ENCODE measurements at regions not wholly inside any gene's neighbourhood (a gene's known extent, or its start where the extent isn't known, plus 50 kb on each side); places are given as distances from the start of the nearest gene placed in this dataset.

DNA sequence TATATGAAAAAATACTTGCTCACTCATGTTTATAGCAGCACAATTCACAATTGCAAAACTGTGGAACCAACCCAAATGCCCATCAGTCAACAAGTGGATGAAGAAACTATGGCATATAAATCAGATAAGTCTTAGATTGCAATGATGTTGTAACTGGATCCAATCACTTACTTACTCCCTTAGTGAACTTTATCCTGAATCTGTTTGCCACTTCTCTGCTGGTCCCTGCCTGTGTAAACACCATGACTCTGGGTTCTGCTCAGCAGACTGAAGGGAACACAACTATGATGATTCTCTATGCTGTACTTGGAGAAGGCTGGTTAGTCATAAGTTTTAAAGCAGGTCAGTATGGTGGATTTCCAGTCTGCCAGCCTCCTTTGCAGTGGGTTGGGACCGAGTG, 391.2 kb downstream of the RWDD3 start:
- CTCF ChIA-PET: no interaction called here

GRCh38 chr1:95627244-95627643, 393.2 kb downstream of the RWDD3 start:
- Histone ChIP-seq H3K9me3 (ENCODE audit: control insufficient read depth, insufficient read depth, low read depth, low read length) (no peaks in the 10 kb centered on the region), H3K4me1 (ENCODE audit: control insufficient read depth, insufficient read depth, low read length) (no peaks in the 10 kb centered on the region), H3K36me3 (ENCODE audit: control insufficient read depth in 2 of 2, insufficient read depth in 1 of 2, low read length in 2 of 2) (no peaks in the 10 kb centered on the region), H3K4me3 (ENCODE audit: low read depth, low read length) (no peak overlapping the region), H3K27ac (ENCODE audit: extremely low read depth, low read depth, low read length) (no peak overlapping the region)
- CTCF ChIA-PET: interaction anchor here (0.7 kb wide), 1 partner anchor 39 kb away, joined by 3 read pairs; no protein-coding TSS in a partner anchor
- POLR2A ChIA-PET: no interaction called here
- TF ChIP-seq ZNF248 (tag by site-specific recombination; IDR thresholded peaks at IDR 0.05) (no peak), ZBTB17 (tag by site-specific recombination; IDR thresholded peaks at IDR 0.05) (no peak), ZNF157 (tag by site-specific recombination; IDR thresholded peaks at IDR 0.05) (no peak), ZNF561 (tag by site-specific recombination; IDR thresholded peaks at IDR 0.05; ENCODE audit: borderline replicate concordance) (no peak), KLF9 (tag by site-specific recombination; IDR thresholded peaks at IDR 0.05; ENCODE audit: low read depth) (no peak), ZNF324 (tag by site-specific recombination; IDR thresholded peaks at IDR 0.05) (no peak), ZFP41 (tag by site-specific recombination; IDR thresholded peaks at IDR 0.05; ENCODE audit: borderline replicate concordance) (no peak), ZSCAN16 (tag by site-specific recombination; IDR thresholded peaks at IDR 0.05) (no peak), ZXDB (tag by site-specific recombination; IDR thresholded peaks at IDR 0.05) (no peak), ZNF311 (tag by site-specific recombination; IDR thresholded peaks at IDR 0.05; ENCODE audit: borderline replicate concordance) (no peak), OSR2 (tag by site-specific recombination; IDR thresholded peaks at IDR 0.05) (no peak), ZNF514 (tag by site-specific recombination; IDR thresholded peaks at IDR 0.05) (no peak), ZNF48 (tag by site-specific recombination; IDR thresholded peaks at IDR 0.05) (no peak)

More for the DNA sequence above, 391.2 kb downstream of the RWDD3 start:
- Histone ChIP-seq H3K36me3 (ENCODE audit: control insufficient read depth in 2 of 2, insufficient read depth in 1 of 2, low read length in 2 of 2) (no peaks in the 10 kb centered on the region), H3K4me1 (ENCODE audit: control insufficient read depth, insufficient read depth, low read length) (no peaks in the 10 kb centered on the region), H3K4me3 (ENCODE audit: low read depth, low read length) (no peak overlapping the region), H3K9me3 (ENCODE audit: control insufficient read depth, insufficient read depth, low read depth, low read length) (no peaks in the 10 kb centered on the region), H3K27ac (ENCODE audit: extremely low read depth, low read depth, low read length) (no peak overlapping the region)
- TF ChIP-seq SP3 (tag by site-specific recombination; IDR thresholded peaks at IDR 0.05) (no peak), ZNF560 (tag by site-specific recombination; IDR thresholded peaks at IDR 0.05; ENCODE audit: borderline replicate concordance) (no peak)
- POLR2A ChIA-PET: no interaction called here

- Histone ChIP-seq H3K4me3 (ENCODE audit: low read depth, low read length) (no peak overlapping the region), H3K9me3 (ENCODE audit: control insufficient read depth, insufficient read depth, low read depth, low read length) (no peaks in the 10 kb centered on the region)
- POLR2A ChIA-PET: no interaction called here
Observed at GRCh38 chr1:95631695-95632094, 397.7 kb downstream of the RWDD3 start.

More at GRCh38 chr1:95631695-95632094, 397.7 kb downstream of the RWDD3 start:
- TF ChIP-seq ZNF544 (tag by site-specific recombination; IDR thresholded peaks at IDR 0.05) (no peak), ZNF677 (tag by site-specific recombination; IDR thresholded peaks at IDR 0.05) (no peak), MEIS1 (CRISPR knock-in tag; IDR thresholded peaks at IDR 0.05; ENCODE audit: borderline replicate concordance) (no peak), ZNF175 (tag by site-specific recombination; IDR thresholded peaks at IDR 0.05) (no peak), ZNF10 (tag by site-specific recombination; IDR thresholded peaks at IDR 0.05) (no peak), IKZF3 (tag by site-specific recombination; IDR thresholded peaks at IDR 0.05) (no peak), HOXD13 (CRISPR knock-in tag; IDR thresholded peaks at IDR 0.05; ENCODE audit: borderline replicate concordance) (no peak), ZNF704 (tag by site-specific recombination; IDR thresholded peaks at IDR 0.05) (no peak), ZNF768 (tag by site-specific recombination; IDR thresholded peaks at IDR 0.05) (no peak), ZNF48 (tag by site-specific recombination; IDR thresholded peaks at IDR 0.05) (no peak), ZBTB8A (tag by site-specific recombination; IDR thresholded peaks at IDR 0.05) (no peak), ZNF19 (tag by site-specific recombination; IDR thresholded peaks at IDR 0.05; ENCODE audit: low read depth) (no peak), ZNF571 (tag by site-specific recombination; IDR thresholded peaks at IDR 0.05) (no peak), BCL11A (tag by site-specific recombination; IDR thresholded peaks at IDR 0.05; ENCODE audit: low read depth) (no peak), ZSCAN30 (tag by site-specific recombination; IDR thresholded peaks at IDR 0.05) (no peak), ZNF473 (tag by site-specific recombination; IDR thresholded peaks at IDR 0.05) (no peak)
- Histone ChIP-seq H3K27ac (ENCODE audit: extremely low read depth, low read depth, low read length) (no peak overlapping the region), H3K36me3 (ENCODE audit: control insufficient read depth in 2 of 2, insufficient read depth in 1 of 2, low read length in 2 of 2) (no peaks in the 10 kb centered on the region), H3K4me1 (ENCODE audit: control insufficient read depth, insufficient read depth, low read length) (no peaks in the 10 kb centered on the region)
- CTCF ChIA-PET: interaction anchor here (0.6 kb wide), 1 partner anchor 537 kb away, joined by 5 read pairs; no protein-coding TSS in a partner anchor

All from HEK293 (cell line).